Germinal center (tissue), 1 donor: ENCODE measurements at regions not wholly inside any gene's neighbourhood (a gene's known extent, or its start where the extent isn't known, plus 50 kb on each side); places are given as distances from the start of the nearest gene placed in this dataset.
"Not testable (repeated sequence)": the region's sequence is repeated elsewhere in the genome, so short reads cannot be mapped to it uniquely, and the experiment has no call there.

Source experiments
- DNase-seq: peaks from one replicate; pipeline ENCODE4 v3.0.0; 2012; ENCODE audit warnings: mixed read lengths, low spot score

GRCh38 chr2:205865056-205865455, 182.8 kb downstream of the NRP2 start:
- no peak for DNase-seq

GRCh38 chr2:205864491-205864890, 182.2 kb downstream of the NRP2 start:
- DNase-seq, result no peak

GRCh38 chr2:205862761-205863160, 180.5 kb downstream of the NRP2 start:
- DNase-seq, result not testable (repeated sequence)

- DNase-seq, result no peak
Measured at GRCh38 chr2:205860885-205861284, 178.6 kb downstream of the NRP2 start.

- no peak for DNase-seq
Measured at GRCh38 chr2:205860181-205860580, 177.9 kb downstream of the NRP2 start.

- DNase-seq, result peak; percentile 24
Measured at GRCh38 chr2:205858881-205859441, 176.7 kb downstream of the NRP2 start.

GRCh38 chr2:205858275-205858674, 176.0 kb downstream of the NRP2 start:
- DNase-seq, result no peak

GRCh38 chr2:205857520-205858237, 175.4 kb downstream of the NRP2 start:
- no peak for DNase-seq

GRCh38 chr2:205852457-205852856, 170.2 kb downstream of the NRP2 start:
- no peak for DNase-seq

- no peak for DNase-seq
Measured at GRCh38 chr2:205850611-205851010, 168.3 kb downstream of the NRP2 start.

GRCh38 chr2:205850132-205850531, 167.8 kb downstream of the NRP2 start:
- DNase-seq, result no peak

GRCh38 chr2:205849136-205849535, 166.8 kb downstream of the NRP2 start:
- no peak for DNase-seq

GRCh38 chr2:205848601-205849000, 166.3 kb downstream of the NRP2 start:
- DNase-seq, result no peak
